Left colon (tissue), 2 donors: ENCODE measurements at regions not wholly inside any gene's neighbourhood (a gene's known extent, or its start where the extent isn't known, plus 50 kb on each side); places are given as distances from the start of the nearest gene placed in this dataset.

Source experiments
- ATAC-seq: fragments of 200-7000 bp; cut with Tn5 transposase; one replicate; pipeline ENCODE4 v1.9.1; 2020; ENCODE audit warnings: mild to moderate bottlenecking, moderate library complexity
- DNase-seq, 2 donors: peaks; one replicate each; pipeline ENCODE4 v3.0.0-alpha.2; 2020
- intact Hi-C, 2 donors: fragments of 100-400 bp; cut with DNase I in 1 of 2; cut with micrococcal nuclease in 1 of 2; formaldehyde crosslinking; loops; one replicate each; pipeline versions ENCODE4 v1.11.2 to v1.14.0; 2022; cut with DNase I, micrococcal nuclease
- donor health status: DM: no; HTN: no; CAD: no.
- donor health status: DM: yes; HTN: yes; CAD: no.

GRCh38 chr9:28206280-28206679 is 633.0 kb upstream of the C9orf72 start:
- ATAC-seq: no peak
- intact Hi-C loops: no loop called here

GRCh38 chr9:28207657-28208056 is 634.4 kb upstream of the C9orf72 start:
- intact Hi-C loops: no loop called here
- ATAC-seq: no peak
- DNase-seq: no peak

More at GRCh38 chr9:28206280-28206679, 633.0 kb upstream of the C9orf72 start:
- DNase-seq: no peak

GRCh38 chr9:28209130-28209529 is 635.8 kb upstream of the C9orf72 start:
- ATAC-seq: no peak
- intact Hi-C loops: no loop called here
- DNase-seq: no peak

- ATAC-seq (no peak), DNase-seq (no peak)
- intact Hi-C loops: no loop called here
Observed at GRCh38 chr9:28212979-28213378, 639.7 kb upstream of the C9orf72 start.

- DNase-seq (no peak), ATAC-seq (no peak)
- intact Hi-C loops: no loop called here
Observed at GRCh38 chr9:28215536-28216299, 642.4 kb upstream of the C9orf72 start.

GRCh38 chr9:28232686-28233085 is 659.4 kb upstream of the C9orf72 start:
- intact Hi-C loops: no loop called here
- ATAC-seq (no peak), DNase-seq (no peak)

GRCh38 chr9:28234133-28234893 is 661.0 kb upstream of the C9orf72 start:
- intact Hi-C loops: no loop called here
- no peak for DNase-seq
- ATAC-seq: no peak

GRCh38 chr9:28234894-28235277 is 661.6 kb upstream of the C9orf72 start:
- ATAC-seq (no peak), DNase-seq (no peak)

GRCh38 chr9:28249424-28249823 is 676.1 kb upstream of the C9orf72 start:
- no peak for ATAC-seq
- intact Hi-C loops: no loop called here
- DNase-seq: no peak

More at GRCh38 chr9:28234894-28235277, 661.6 kb upstream of the C9orf72 start:
- intact Hi-C loops: no loop called here

GRCh38 chr9:28255174-28255573 is 681.9 kb upstream of the C9orf72 start:
- no peak for ATAC-seq
- DNase-seq: no peak

GRCh38 chr9:28260330-28260729 is 687.0 kb upstream of the C9orf72 start:
- DNase-seq (no peak), ATAC-seq (no peak)
- intact Hi-C loops: no loop called here

More at GRCh38 chr9:28255174-28255573, 681.9 kb upstream of the C9orf72 start:
- intact Hi-C loops: loop anchor here in 1 of 2 donors (10.0 kb wide), 1 partner anchor 60 kb away; no protein-coding TSS in a partner anchor

GRCh38 chr9:28264368-28264767 is 691.1 kb upstream of the C9orf72 start:
- no peak for DNase-seq
- no peak for ATAC-seq
- intact Hi-C loops: no loop called here

GRCh38 chr9:28267351-28267750 is 694.1 kb upstream of the C9orf72 start:
- intact Hi-C loops: no loop called here
- DNase-seq (no peak), ATAC-seq (no peak)

GRCh38 chr9:28270156-28270555 is 696.9 kb upstream of the C9orf72 start:
- no peak for DNase-seq
- intact Hi-C loops: no loop called here
- ATAC-seq: no peak

- DNase-seq (no peak), ATAC-seq (no peak)
- intact Hi-C loops: no loop called here
Observed at GRCh38 chr9:28272127-28272526, 698.8 kb upstream of the C9orf72 start.

GRCh38 chr9:28287455-28287854 is 714.2 kb upstream of the C9orf72 start:
- no peak for DNase-seq
- intact Hi-C loops: no loop called here
- ATAC-seq: no peak

GRCh38 chr9:28289746-28290145 is 716.5 kb upstream of the C9orf72 start:
- ATAC-seq (no peak), DNase-seq (no peak)
- intact Hi-C loops: no loop called here

GRCh38 chr9:28293369-28294090 is 720.2 kb upstream of the C9orf72 start:
- intact Hi-C loops: no loop called here
- no peak for ATAC-seq
- no peak for DNase-seq

- no peak for ATAC-seq
- intact Hi-C loops: no loop called here
Observed at GRCh38 chr9:28301281-28301680, 728.0 kb upstream of the C9orf72 start.

GRCh38 chr9:28317745-28318144 is 744.5 kb upstream of the C9orf72 start:
- intact Hi-C loops: loop anchor here in 1 of 2 donors (10.0 kb wide), 1 partner anchor 63 kb away; no protein-coding TSS in a partner anchor
- DNase-seq: no peak
- ATAC-seq: no peak

More at GRCh38 chr9:28301281-28301680, 728.0 kb upstream of the C9orf72 start:
- DNase-seq: no peak
